HEK293T (cell line): ENCODE measurements at regions not wholly inside any gene's neighbourhood (a gene's known extent, or its start where the extent isn't known, plus 50 kb on each side); places are given as distances from the start of the nearest gene placed in this dataset.

Experiments
- CTBP1 ChIP-seq: fragments of 450-650 bp; IDR thresholded peaks from 2 replicates; pipeline ENCODE4 v1.6.1; 2016; ENCODE audit warnings: borderline replicate concordance
- ELF4 ChIP-seq: fragments of 450-650 bp; IDR thresholded peaks from 2 replicates; pipeline ENCODE4 v1.6.1; 2017; ENCODE audit warnings: antibody characterized with exemption
- FOXA1 ChIP-seq: fragments of 450-650 bp; IDR thresholded peaks from 2 replicates; pipeline ENCODE4 v1.6.1; 2016; ENCODE audit warnings: mild to moderate bottlenecking
- FOXK2 ChIP-seq: fragments of 450-650 bp; IDR thresholded peaks from 2 replicates; pipeline ENCODE4 v1.6.1; 2016; ENCODE audit warnings: mild to moderate bottlenecking
- LEF1 ChIP-seq: fragments of 450-650 bp; IDR thresholded peaks from 2 replicates; pipeline ENCODE4 v1.6.1; 2017; ENCODE audit warnings: mild to moderate bottlenecking, borderline replicate concordance
- NFRKB ChIP-seq: fragments of 450-650 bp; IDR thresholded peaks from 2 replicates; pipeline ENCODE4 v1.6.1; 2016; ENCODE audit warnings: mild to moderate bottlenecking, moderate library complexity
- SP1 ChIP-seq: fragments of 450-650 bp; IDR thresholded peaks from 2 replicates; pipeline ENCODE4 v1.6.1; 2017
- TARDBP ChIP-seq: fragments of 450-650 bp; IDR thresholded peaks from 2 replicates; pipeline ENCODE4 v1.6.1; 2016
- ZNF384 ChIP-seq: fragments of 450-650 bp; IDR thresholded peaks from 2 replicates; pipeline ENCODE4 v1.6.1; 2016

DNA sequence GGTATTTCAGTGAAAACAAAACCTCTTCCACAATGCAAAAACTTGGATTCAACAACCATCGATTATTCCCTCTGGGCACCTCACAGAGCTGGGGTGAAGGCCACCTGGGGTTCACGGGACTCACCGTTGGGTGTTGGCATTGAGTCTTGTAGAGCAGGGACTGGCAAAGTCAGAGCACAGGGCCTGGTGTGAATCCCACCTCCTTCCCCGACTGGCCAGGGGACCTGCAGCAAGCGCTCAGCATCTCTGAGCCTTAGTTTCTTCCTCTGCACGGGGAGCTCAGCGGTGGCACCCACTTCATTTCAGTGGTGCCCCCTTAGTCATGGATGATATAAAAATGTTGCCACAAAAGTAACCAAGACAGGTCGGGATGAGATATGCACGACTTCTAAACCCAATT is 100.4 kb downstream of the METRNL start:
- TF ChIP-seq FOXK2: no peak
- TF ChIP-seq FOXA1: no peak
- no peak for TF ChIP-seq TARDBP
- no peak for TF ChIP-seq CTBP1
- TF ChIP-seq SP1: no peak
- TF ChIP-seq ZNF384: no peak
- no peak for TF ChIP-seq LEF1
- no peak for TF ChIP-seq NFRKB
- TF ChIP-seq ELF4: no peak
